ENCODE measurements at regions not wholly inside any gene's neighbourhood (a gene's known extent, or its start where the extent isn't known, plus 50 kb on each side); places are given as distances from the start of the nearest gene placed in this dataset.

GRCh38 chr1:171421413-171422020, 63.8 kb upstream of the PRRC2C start:
- Histone ChIP-seq H3K4me1 (replicated peaks in 1 of 2; ENCODE audit: control insufficient read depth in 2 of 2, insufficient read depth in 2 of 2, low read length in 2 of 2) (no peaks in the 10 kb centered on the region), H3K9ac (ENCODE audit: insufficient read depth in 1 of 2, low read depth in 2 of 2, low read length in 2 of 2) (no peak overlapping the region), H3K79me2 (ENCODE audit: control insufficient read depth, insufficient read depth, low read length) (no peaks in the 10 kb centered on the region), H3K9me3 (replicated peaks; ENCODE audit: control insufficient read depth, insufficient read depth, low read depth, low read length) (no peaks in the 10 kb centered on the region), H3K9me1 (ENCODE audit: control insufficient read depth, insufficient read depth, low read length) (no peaks in the 10 kb centered on the region), H2AFZ (ENCODE audit: low read depth, low read length) (0 out of 2 replicates have a peak overlapping the region, but pooled peaks have one; percentile 18), H3K4me2 (ENCODE audit: insufficient read depth, low read length) (no peak overlapping the region), H4K20me1 (replicated peaks; ENCODE audit: control insufficient read depth, insufficient read depth, low read length) (no peaks in the 10 kb centered on the region), H3K4me3 (no peak overlapping the region), H3K27me3 (ENCODE audit: control insufficient read depth in 2 of 2, insufficient read depth in 2 of 2, low read length in 2 of 2) (peaks cover 11 to 33% of the 10 kb centered on the region in 2 experiments), H3K27ac (ENCODE audit: extremely low read depth, low read depth, low read length) (no peak overlapping the region), H3K36me3 (ENCODE audit: control insufficient read depth, insufficient read depth, low read length) (no peaks in the 10 kb centered on the region)
- WGBS (ENCODE audit: insufficient coverage, low coverage, missing lambda C conversion rate): 0% methylated on average over 10 of the region's 10 CpGs
- intact Hi-C loops (cut with micrococcal nuclease) (no loop called here), in situ Hi-C loops (cut with MboI) (no loop called here)
- TF ChIP-seq ZNF174 (CRISPR knock-in tag; IDR thresholded peaks at IDR 0.05): no peak
- TF ChIP-seq, protein P1, sequence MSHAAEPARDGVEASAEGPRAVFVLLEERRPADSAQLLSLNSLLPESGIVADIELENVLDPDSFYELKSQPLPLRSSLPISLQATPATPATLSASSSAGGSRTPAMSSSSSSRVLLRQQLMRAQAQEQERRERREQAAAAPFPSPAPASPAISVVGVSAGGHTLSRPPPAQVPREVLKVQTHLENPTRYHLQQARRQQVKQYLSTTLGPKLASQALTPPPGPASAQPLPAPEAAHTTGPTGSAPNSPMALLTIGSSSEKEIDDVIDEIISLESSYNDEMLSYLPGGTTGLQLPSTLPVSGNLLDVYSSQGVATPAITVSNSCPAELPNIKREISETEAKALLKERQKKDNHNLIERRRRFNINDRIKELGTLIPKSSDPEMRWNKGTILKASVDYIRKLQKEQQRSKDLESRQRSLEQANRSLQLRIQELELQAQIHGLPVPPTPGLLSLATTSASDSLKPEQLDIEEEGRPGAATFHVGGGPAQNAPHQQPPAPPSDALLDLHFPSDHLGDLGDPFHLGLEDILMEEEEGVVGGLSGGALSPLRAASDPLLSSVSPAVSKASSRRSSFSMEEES (CRISPR knock-in tag; IDR thresholded peaks at IDR 0.05): peak; percentile 73
- POLR2A ChIA-PET: no interaction called here
- ATAC-seq (no peak), DNase-seq (ENCODE audit: extremely low read depth in 1 of 4, low spot score in 3 of 4) (no peak), FAIRE-seq (no peak)
- no TSS peak for BruUV-seq (replicated peaks)
- CTCF ChIA-PET (ENCODE audit: low intra/inter-chr PET ratio): interaction anchor here (0.6 to 0.7 kb wide), 3 partner anchors 9 to 20 kb away, joined by 3 to 4 read pairs (median 4); no protein-coding TSS in a partner anchor

DNA sequence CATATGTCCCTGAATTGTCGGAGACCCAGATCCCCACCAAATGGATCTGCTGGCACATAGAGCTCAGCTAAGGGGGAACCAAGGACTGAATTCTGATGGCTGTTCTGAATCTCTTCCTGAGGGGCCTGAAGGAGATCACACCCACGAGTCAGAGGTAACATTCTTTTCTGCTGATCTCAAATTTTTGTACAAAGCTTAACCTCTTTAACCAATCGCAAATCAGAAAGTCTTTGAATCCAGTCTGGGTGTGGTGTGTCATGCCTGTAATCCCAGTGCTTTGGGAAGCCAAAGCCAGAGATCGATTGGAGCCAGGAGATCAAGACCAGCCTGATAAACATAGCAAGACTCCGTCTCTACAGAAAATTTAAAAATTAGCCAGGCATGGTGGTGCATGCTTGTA, 62.8 kb upstream of the PRRC2C start:
- Histone ChIP-seq H3K27ac (ENCODE audit: extremely low read depth, low read depth, low read length) (no peak overlapping the region), H3K27me3 (ENCODE audit: control insufficient read depth in 2 of 2, insufficient read depth in 2 of 2, low read length in 2 of 2) (peaks cover 13 to 36% of the 10 kb centered on the region in 2 experiments), H3K79me2 (ENCODE audit: control insufficient read depth, insufficient read depth, low read length) (no peaks in the 10 kb centered on the region), H3K4me1 (replicated peaks in 1 of 2; ENCODE audit: control insufficient read depth in 2 of 2, insufficient read depth in 2 of 2, low read length in 2 of 2) (no peaks in the 10 kb centered on the region), H2AFZ (ENCODE audit: low read depth, low read length) (no peak overlapping the region), H3K9me1 (ENCODE audit: control insufficient read depth, insufficient read depth, low read length) (no peaks in the 10 kb centered on the region), H3K36me3 (ENCODE audit: control insufficient read depth, insufficient read depth, low read length) (no peaks in the 10 kb centered on the region), H3K9me3 (replicated peaks; ENCODE audit: control insufficient read depth, insufficient read depth, low read depth, low read length) (no peaks in the 10 kb centered on the region), H3K9ac (ENCODE audit: insufficient read depth in 1 of 2, low read depth in 2 of 2, low read length in 2 of 2) (no peak overlapping the region), H3K4me2 (ENCODE audit: insufficient read depth, low read length) (no peak overlapping the region), H4K20me1 (replicated peaks; ENCODE audit: control insufficient read depth, insufficient read depth, low read length) (no peaks in the 10 kb centered on the region), H3K4me3 (no peak overlapping the region)
- ATAC-seq: no peak
- ChIA-PET CTCF (ENCODE audit: low intra/inter-chr PET ratio) (no interaction called here), POLR2A (no interaction called here)
- in situ Hi-C loops (cut with MboI) (no loop called here), intact Hi-C loops (cut with micrococcal nuclease) (no loop called here)
- TF ChIP-seq SMARCE1 (IDR thresholded peaks at IDR 0.05): no peak
- no peak for TF ChIP-seq HMG20A (CRISPR knock-in tag; conservative IDR thresholded peaks at IDR 0.05)
- TF ChIP-seq SRF (CRISPR knock-in tag; IDR thresholded peaks at IDR 0.05): no peak
- TF ChIP-seq BRD9 (IDR thresholded peaks at IDR 0.05; ENCODE audit: low read depth, partially characterized antibody): no peak
- no peak for TF ChIP-seq ZNF444 (CRISPR knock-in tag; IDR thresholded peaks at IDR 0.05)
- no peak for TF ChIP-seq TCF3 (CRISPR knock-in tag; IDR thresholded peaks at IDR 0.05)
- TF ChIP-seq ZNF282 (CRISPR knock-in tag; IDR thresholded peaks at IDR 0.05): no peak
- no TSS peak for BruUV-seq (replicated peaks)
- 3% methylated on average over 5 of the region's 5 CpGs for WGBS (ENCODE audit: insufficient coverage, low coverage, missing lambda C conversion rate)
- no peak for DNase-seq (ENCODE audit: extremely low read depth in 1 of 4, low spot score in 3 of 4)
- no peak for FAIRE-seq
